GM12892 (cell line): ENCODE measurements at regions not wholly inside any gene's neighbourhood (a gene's known extent, or its start where the extent isn't known, plus 50 kb on each side); places are given as distances from the start of the nearest gene placed in this dataset.

Experiments
- DNase-seq: peaks from one replicate; pipeline ENCODE4 v3.0.0; 2011; ENCODE audit not compliant: insufficient read length
- FAIRE-seq: peaks from 2 replicates; lab custom pipeline; 2011; peaks lifted over from hg19 to GRCh38; lab: Jason Lieb, UNC
- POLR2A ChIP-seq: IDR thresholded peaks from 2 replicates; pipeline ENCODE4 v1.6.1; 2011; ENCODE audit warnings: low read depth, low read length, control low read depth
- POLR2AphosphoS5 ChIP-seq: IDR thresholded peaks from 2 replicates; pipeline ENCODE4 v1.6.1; 2011; ENCODE audit warnings: low read depth, low read length, control low read depth
- TAF1 ChIP-seq: IDR thresholded peaks from 2 replicates; pipeline ENCODE4 v1.6.1; 2011; ENCODE audit warnings: low read depth, mild to moderate bottlenecking, control low read depth, low read length, borderline replicate concordance

DNA sequence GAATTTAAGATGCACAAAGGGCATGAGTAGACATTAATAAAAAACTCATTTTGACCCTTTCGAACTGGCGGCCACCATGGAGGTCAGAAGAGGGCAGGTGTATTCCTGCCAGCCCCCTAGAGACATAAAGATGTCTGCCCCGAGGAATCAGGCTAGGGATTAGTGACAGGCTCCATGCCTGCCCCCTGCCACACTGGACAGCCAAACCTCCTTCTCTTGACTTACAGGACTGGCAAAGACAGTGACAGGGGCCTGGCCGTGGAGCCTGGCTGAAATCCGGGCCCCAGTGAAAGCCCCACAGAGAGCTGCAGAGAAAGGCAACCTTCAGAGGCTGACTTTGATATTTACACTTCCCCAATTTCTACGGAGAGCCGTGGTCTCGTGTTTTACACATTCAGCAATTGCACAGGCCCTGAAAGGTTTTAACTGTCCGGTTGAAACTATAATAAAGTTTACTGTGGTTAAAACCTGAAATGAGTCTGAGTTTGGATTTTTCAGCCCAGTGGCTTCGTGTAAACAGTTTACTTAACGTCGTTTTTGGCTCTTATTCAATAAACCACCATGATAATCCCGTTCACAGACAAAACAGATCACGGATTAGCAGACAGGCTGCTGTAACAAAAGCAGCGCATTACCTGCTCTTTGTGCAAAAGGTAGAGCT, 243.9 kb upstream of the MYOCD start:
- no peak for DNase-seq
- FAIRE-seq: no peak
- no peak for TF ChIP-seq TAF1
- no peak for TF ChIP-seq POLR2A
- no peak for TF ChIP-seq POLR2AphosphoS5

DNA sequence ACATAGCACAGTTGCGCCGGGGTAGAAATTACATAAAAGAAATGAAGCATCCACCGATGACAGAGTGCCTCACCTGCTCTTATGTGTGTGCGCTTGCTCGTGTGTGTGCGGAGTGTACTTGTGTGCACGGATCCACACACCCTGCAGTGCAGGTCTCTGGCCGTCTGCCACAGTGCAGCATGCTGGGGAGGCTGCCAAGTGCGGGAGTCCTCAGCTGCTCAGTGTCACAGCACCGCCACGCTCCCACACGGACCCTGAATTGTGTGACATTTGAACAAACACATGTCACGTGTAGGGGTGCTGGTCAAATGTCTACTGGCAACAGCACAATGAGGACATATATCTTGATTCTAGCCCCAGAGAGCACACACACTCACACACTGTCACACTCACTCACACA, 243.0 kb upstream of the MYOCD start:
- FAIRE-seq (no peak), DNase-seq (no peak)
- TF ChIP-seq TAF1 (no peak), POLR2A (no peak), POLR2AphosphoS5 (no peak)

DNA sequence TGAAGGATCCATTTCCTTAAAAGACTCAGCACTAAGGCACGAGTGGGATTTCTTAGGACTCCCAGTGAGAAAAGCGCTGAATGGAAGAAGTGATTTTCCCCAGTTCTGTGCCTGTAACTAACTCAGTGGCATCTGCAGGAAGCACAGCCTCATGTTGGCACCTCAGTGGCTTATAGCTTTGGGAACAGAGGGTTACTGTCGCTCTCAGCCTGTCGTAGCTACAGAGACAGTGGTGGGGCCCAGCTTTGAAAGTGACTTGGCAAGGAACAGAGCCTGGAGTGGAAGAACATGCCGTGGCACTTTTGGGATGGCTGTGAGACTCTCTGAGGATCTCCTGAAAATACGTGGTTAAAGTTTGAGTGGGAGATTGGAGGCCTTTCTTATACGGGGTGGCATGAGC, 242.4 kb upstream of the MYOCD start:
- DNase-seq (no peak), FAIRE-seq (no peak)
- TF ChIP-seq POLR2A (no peak), POLR2AphosphoS5 (no peak), TAF1 (no peak)

DNA sequence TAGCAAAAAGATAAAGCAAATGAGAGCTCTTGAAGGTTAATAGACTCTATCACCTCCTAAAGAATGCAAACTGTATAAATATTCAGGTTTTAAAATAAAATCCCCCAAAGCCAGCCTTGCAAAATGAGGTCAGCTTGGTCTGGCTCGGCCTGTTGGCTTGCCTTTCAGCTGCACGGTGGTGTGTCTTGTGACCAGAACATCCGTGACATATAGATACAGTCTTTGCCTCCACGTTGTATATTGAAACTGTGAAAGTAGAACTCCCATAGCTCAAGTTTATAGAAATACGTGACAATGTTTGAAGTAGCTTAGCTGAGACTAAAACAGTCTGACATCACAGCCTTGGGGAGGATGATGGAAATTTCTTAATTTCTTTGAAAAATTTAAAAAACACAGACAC, 236.6 kb upstream of the MYOCD start:
- FAIRE-seq (peak; percentile 81), DNase-seq (no peak)
- TF ChIP-seq TAF1: no peak
- no peak for TF ChIP-seq POLR2A
- no peak for TF ChIP-seq POLR2AphosphoS5

DNA sequence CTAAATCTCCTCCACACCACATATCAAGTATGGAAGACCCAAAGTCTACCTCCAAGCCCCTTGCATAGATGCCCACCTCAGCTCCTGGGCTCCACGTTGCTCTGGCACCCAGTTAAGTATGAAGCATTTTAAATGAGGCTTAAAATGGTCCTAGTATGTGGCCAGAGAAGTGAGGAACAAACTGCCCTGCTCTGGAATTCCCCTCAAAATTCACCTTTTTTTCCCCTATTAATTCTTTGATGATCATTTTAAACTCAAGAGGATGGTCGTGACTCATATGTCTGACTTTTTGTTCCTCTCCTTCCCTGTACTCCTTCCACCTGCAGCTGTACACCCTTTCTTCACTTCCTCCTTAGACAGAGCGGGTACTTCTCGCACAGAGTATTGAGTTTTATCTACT, 234.5 kb upstream of the MYOCD start:
- peak; percentile 29 for DNase-seq
- peak; percentile 95 for FAIRE-seq
- TF ChIP-seq TAF1: no peak
- peak; percentile 41; the same call in 1 of the 2 replicates for TF ChIP-seq POLR2A
- TF ChIP-seq POLR2AphosphoS5: peak; percentile 60; the same call in 1 of the 2 replicates

DNA sequence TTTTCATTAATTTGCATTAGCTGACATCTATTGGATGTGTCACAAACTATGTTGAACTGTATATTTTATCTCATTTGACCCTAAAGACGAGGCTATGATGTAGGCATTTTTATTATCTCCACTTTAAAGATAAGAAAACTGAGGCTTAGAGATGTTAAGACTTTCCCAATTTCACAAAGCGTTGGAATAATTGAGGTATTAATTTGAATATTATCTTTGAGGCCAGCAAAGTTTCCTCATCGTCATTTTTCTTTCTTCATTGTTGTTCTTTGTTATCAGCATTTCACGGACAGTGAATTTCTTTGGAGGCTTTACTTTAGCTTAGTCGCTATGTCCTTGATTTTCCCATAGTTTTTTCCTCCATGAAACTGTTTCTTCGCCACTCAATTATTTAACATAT, 227.5 kb upstream of the MYOCD start:
- DNase-seq (no peak), FAIRE-seq (no peak)
- TF ChIP-seq POLR2A: no peak
- no peak for TF ChIP-seq TAF1
- no peak for TF ChIP-seq POLR2AphosphoS5

DNA sequence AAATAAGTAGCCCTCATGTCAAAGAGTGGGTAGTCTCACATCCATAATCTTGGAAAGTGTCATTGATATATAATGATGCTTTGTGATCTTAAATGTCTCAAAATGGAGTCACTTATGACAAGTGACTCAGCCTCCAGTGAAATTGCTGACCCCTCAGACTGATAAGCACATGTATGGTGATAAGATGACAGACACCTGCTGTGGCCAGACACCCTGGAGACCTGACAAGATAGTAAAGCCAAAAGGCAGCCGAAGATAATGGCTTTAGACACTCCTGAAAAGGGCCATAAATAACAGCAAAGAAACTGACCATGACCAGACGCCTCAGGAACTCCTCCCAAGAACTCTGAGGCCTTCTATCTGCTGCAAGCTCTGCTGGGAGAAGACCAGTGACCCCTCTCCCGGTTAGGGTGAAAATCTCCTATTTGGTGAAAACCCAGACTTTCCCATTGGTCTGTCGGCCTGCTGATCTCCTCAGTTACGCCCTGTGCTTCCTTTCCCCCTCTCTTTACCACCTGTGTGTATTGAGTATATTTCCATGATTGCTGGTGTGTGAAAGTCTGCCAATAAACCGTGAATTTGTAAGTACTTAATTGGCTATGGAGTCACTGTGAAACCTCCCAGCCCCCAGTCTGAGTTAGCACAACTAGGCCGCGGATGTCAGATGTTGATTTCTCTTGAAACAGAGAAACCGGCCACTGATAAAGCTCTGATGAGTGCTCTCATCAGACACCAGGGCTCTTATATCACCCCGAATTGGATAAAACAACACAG, 226.7 kb upstream of the MYOCD start:
- TF ChIP-seq POLR2A: no peak
- TF ChIP-seq TAF1: no peak
- TF ChIP-seq POLR2AphosphoS5: no peak
- FAIRE-seq (no peak), DNase-seq (no peak)

DNA sequence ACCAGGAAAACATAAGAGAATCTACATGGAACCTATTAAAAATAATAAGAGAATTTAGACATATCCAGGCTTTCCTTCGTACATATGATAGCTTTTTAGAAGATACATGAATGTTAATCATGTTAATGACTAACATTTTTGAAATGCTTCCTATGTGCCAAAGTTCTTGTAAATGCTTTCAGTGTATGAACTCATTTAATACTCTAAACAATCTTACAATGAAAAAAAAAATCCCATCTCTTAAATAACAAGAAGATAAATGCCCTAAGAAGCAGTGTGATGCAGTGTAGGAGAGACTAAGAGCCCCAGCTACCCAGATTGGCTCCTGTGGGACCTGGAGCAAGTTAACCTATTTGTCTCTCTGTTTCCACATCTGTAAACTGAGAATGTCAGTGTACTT, 220.4 kb upstream of the MYOCD start:
- no peak for FAIRE-seq
- TF ChIP-seq POLR2A: no peak
- TF ChIP-seq TAF1: no peak
- no peak for DNase-seq

DNA sequence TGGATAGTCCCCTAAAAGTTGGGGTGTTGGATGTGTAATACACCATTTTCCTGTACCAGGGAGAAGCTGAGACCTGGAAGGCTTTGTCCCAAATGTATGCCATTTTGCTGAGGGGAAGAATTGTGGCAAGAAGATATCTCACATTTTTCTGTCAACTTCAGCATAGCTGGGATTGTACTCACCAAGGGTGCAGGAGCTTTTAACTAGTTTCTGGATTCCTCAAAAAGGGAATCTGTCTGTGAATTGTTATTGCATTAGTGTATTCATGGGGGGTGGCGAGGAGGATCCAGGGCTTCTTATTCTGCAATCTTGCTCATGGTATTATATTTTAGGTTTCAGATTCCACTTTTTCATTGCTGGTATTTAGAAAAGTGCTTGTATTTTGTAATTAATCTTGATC, 208.2 kb upstream of the MYOCD start:
- TF ChIP-seq TAF1 (no peak), POLR2A (no peak), POLR2AphosphoS5 (no peak)
- FAIRE-seq (no peak), DNase-seq (no peak)

DNA sequence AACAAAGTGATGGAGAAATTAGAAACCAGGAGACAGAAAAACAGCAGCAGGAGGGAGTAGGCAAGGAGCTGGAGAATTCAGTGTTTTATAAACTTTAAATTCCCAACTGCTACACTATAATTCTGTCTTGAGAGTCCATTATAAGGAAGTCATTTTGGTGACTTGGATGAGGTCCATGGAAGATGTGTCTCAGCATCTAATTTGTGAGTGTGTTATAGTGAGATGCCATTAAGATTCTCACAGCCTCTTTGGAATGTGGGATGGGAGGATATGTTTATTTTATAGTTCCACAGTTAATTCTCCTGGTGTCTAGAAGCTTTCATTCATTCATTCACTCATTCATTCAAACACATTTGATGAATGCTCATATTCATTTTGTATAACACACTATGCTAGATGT, 206.0 kb upstream of the MYOCD start:
- no peak for DNase-seq
- no peak for TF ChIP-seq TAF1
- no peak for TF ChIP-seq POLR2A
- no peak for FAIRE-seq

DNA sequence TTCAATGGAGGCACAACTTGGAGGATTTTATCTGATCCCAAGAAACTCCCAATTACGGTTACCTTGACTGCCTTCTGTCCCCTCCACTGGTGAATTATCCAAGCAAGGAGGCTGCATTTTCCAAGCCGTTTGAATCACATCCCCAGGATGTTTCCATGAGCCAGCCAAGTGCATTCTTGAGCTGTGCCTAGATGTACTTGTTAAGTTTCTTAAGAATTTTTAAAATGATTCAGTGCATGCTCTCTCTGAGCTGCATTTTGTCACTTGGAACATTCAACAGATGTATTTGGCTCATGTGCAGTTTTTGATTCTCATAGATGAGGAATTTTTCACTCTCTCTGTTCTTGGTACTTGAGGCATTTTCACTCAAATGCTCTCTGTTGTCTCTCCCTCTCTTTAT, 202.6 kb upstream of the MYOCD start:
- DNase-seq (no peak), FAIRE-seq (no peak)

DNA sequence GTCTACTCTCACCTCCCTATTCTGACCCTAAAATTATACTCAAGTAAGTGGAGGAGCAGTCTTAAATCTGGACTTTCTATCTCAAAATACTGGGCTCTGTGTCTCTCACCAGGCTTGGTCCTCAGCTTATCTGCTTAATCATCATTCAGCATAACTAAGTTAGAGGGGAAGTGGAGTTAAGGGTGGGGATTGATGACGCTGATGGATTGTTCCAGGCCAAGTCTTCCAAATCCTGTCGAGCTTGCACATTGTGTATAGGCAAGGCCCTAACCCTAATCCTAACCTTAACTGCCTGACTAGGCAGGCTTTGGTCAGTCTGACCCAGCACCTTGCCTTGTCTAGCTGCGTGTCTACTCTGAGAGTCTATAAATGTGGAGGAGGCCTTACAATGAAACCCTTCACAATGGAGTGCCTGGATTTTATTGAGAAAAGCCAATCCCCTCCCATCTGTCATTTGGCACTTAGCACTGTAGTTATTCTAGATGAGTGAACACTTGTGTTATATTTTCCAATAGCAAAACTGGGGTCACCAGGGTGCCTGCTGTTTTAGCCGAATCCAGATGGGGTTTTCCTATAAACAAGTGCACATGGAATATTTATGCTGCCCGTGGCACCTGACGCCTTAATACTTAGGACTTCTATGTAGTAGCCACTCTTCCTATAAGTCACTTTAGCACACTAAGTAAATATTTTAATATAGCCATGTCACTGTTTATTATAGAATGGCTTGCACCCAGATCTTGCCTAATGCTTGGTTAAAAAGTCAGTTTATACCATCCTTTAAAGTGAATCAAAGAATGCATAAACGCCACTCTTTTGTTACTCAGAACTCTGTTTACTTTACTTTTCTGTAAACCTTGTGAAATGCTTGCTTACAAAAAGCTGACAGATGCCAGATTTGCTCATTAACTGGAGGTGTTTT, 193.2 kb upstream of the MYOCD start:
- no peak for FAIRE-seq
- no peak for TF ChIP-seq POLR2AphosphoS5
- no peak for TF ChIP-seq POLR2A
- TF ChIP-seq TAF1: no peak
- no peak for DNase-seq

More for the DNA sequence above, 202.6 kb upstream of the MYOCD start:
- TF ChIP-seq POLR2A (no peak), TAF1 (no peak), POLR2AphosphoS5 (no peak)
